Trophoblast cell (in vitro differentiated cells and primary cell): ENCODE measurements at regions not wholly inside any gene's neighbourhood (a gene's known extent, or its start where the extent isn't known, plus 50 kb on each side); places are given as distances from the start of the nearest gene placed in this dataset.

Experiments
- DNase-seq, 2 donors: peaks; one replicate each; pipeline ENCODE4 v3.0.0-alpha.2; 2016
- H2AFZ ChIP-seq: 2 replicates; pipeline ENCODE4 v1.6.1; 2013; ENCODE audit warnings: low read length, moderate library complexity, mild to moderate bottlenecking; ENCODE audit not compliant: insufficient read depth, poor library complexity
- H2AK5ac ChIP-seq: 2 replicates; pipeline ENCODE4 v1.6.1; 2013; ENCODE audit warnings: mild to moderate bottlenecking, low read length
- H2BK120ac ChIP-seq: 2 replicates; pipeline ENCODE4 v1.6.1; 2013; ENCODE audit warnings: low read length, mild to moderate bottlenecking, moderate library complexity; ENCODE audit not compliant: insufficient read depth, poor library complexity
- H2BK12ac ChIP-seq: 2 replicates; pipeline ENCODE4 v1.6.1; 2013; ENCODE audit warnings: mild to moderate bottlenecking, low read length, moderate library complexity
- H2BK5ac ChIP-seq: 2 replicates; pipeline ENCODE4 v1.6.1; 2013; ENCODE audit warnings: low read length, low read depth, moderate library complexity, mild to moderate bottlenecking; ENCODE audit not compliant: poor library complexity
- H3K14ac ChIP-seq: 2 replicates; pipeline ENCODE4 v1.6.1; 2013; ENCODE audit warnings: mild to moderate bottlenecking, low read length
- H3K18ac ChIP-seq: 2 replicates; pipeline ENCODE4 v1.6.1; 2013; ENCODE audit warnings: mild to moderate bottlenecking, low read length
- H3K23ac ChIP-seq: 2 replicates; pipeline ENCODE4 v1.6.1; 2013; ENCODE audit warnings: low read length
- H3K27ac ChIP-seq: 2 replicates; pipeline ENCODE4 v1.5.1; 2013; ENCODE audit warnings: low read depth, mild to moderate bottlenecking, inconsistent platforms, low read length, moderate library complexity
- H3K27me3 ChIP-seq: 2 replicates; pipeline ENCODE4 v1.6.1; 2013; ENCODE audit warnings: inconsistent platforms, mild to moderate bottlenecking, low read length, moderate library complexity; ENCODE audit not compliant: insufficient read depth
- H3K36me3 ChIP-seq, 2 experiments: 1 replicate in 1 of 2; 2 replicates in 1 of 2; pipeline ENCODE4 v1.6.1; 2013; ENCODE audit warnings: low read length in 2 of 2, mild to moderate bottlenecking in 2 of 2, moderate library complexity in 1 of 2; ENCODE audit not compliant: insufficient read depth in 2 of 2, control insufficient read depth in 1 of 2
- H3K4ac ChIP-seq: 2 replicates; pipeline ENCODE4 v1.6.1; 2013; ENCODE audit warnings: low read depth, mild to moderate bottlenecking, low read length, moderate library complexity
- H3K4me1 ChIP-seq, 2 experiments: 1 replicate in 1 of 2; 2 replicates in 1 of 2; pipeline ENCODE4 v1.6.1; 2013; ENCODE audit warnings: low read length in 2 of 2, mild to moderate bottlenecking in 2 of 2, moderate library complexity in 1 of 2; ENCODE audit not compliant: insufficient read depth in 2 of 2, control insufficient read depth in 1 of 2
- H3K4me2 ChIP-seq: 2 replicates; pipeline ENCODE4 v1.6.1; 2013; ENCODE audit warnings: inconsistent platforms, mild to moderate bottlenecking, low read length, moderate library complexity
- H3K4me3 ChIP-seq: 2 replicates; pipeline ENCODE4 v1.5.1; 2013; ENCODE audit warnings: mild to moderate bottlenecking, low read depth, low read length, inconsistent platforms
- H3K79me1 ChIP-seq: one replicate; pipeline ENCODE4 v1.6.1; 2013; ENCODE audit warnings: low read length
- H3K79me2 ChIP-seq: 2 replicates; pipeline ENCODE4 v1.6.1; 2013; ENCODE audit warnings: low read length, mild to moderate bottlenecking; ENCODE audit not compliant: control insufficient read depth, insufficient read depth, poor library complexity
- H3K9ac ChIP-seq: 2 replicates; pipeline ENCODE4 v1.6.1; 2013; ENCODE audit warnings: mild to moderate bottlenecking, low read length
- H3K9me3 ChIP-seq: 2 replicates; pipeline ENCODE4 v1.6.1; 2013; ENCODE audit warnings: low read depth, mild to moderate bottlenecking, control low read depth, inconsistent platforms, low read length; ENCODE audit not compliant: insufficient read depth
- H4K12ac ChIP-seq: 2 replicates; pipeline ENCODE4 v1.6.1; 2013; ENCODE audit warnings: low read depth, mild to moderate bottlenecking, low read length, moderate library complexity
- H4K8ac ChIP-seq: 2 replicates; pipeline ENCODE4 v1.6.1; 2013; ENCODE audit warnings: low read depth, mild to moderate bottlenecking, low read length, moderate library complexity
- H4K91ac ChIP-seq: one replicate; pipeline ENCODE4 v1.6.1; 2013; ENCODE audit warnings: low read depth, mild to moderate bottlenecking, low read length, moderate library complexity
- WGBS: extraction: QIAGEN DNeasy Blood & Tissue Kit; methylation state at CpG from one replicate; pipeline ENCODE4 v1.1.7; 2013; ENCODE audit warnings: missing lambda C conversion rate; ENCODE audit not compliant: insufficient read length, insufficient coverage; ENCODE audit errors: extremely low coverage; 5-methylcytosine and 5-hydroxymethylcytosine counted together

DNA sequence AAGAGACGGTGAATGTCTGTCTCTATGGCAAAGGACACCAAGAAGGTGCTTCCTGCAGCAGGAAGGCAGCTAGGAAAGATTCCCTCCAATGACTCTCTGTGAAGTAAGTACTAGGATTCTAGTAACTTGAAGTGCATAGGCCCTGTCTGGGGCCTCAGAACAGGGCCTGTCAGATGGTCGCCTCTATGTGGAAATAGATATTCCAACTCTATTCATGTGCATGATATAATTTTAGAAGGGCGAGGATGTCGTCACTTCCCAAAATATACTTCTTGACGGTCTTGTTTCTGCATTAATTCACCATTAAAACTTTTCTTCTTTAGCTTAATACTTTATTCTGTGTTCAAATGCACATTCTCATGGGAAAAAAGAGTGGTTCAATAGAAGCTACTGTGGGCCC lies 167.0 kb downstream of the TLE3 start:
- Histone ChIP-seq H4K8ac (no peak overlapping the region), H2BK5ac (no peak overlapping the region), H3K27me3 (no peaks in the 10 kb centered on the region), H3K79me2 (no peaks in the 10 kb centered on the region), H3K14ac (no peak overlapping the region), H2BK120ac (no peak overlapping the region), H3K4me1 (peaks cover 5 to 8% of the 10 kb centered on the region in 2 experiments), H2AK5ac (no peak overlapping the region), H3K9ac (no peak overlapping the region), H4K12ac (no peak overlapping the region), H3K23ac (no peak overlapping the region), H3K4me2 (no peak overlapping the region), H3K18ac (no peak overlapping the region), H3K36me3 (no peaks in the 10 kb centered on the region), H2AFZ (no peak overlapping the region), H3K4ac (no peak overlapping the region), H3K9me3 (peaks cover 10% of the 10 kb centered on the region), H3K79me1 (no peaks in the 10 kb centered on the region), H2BK12ac (no peak overlapping the region), H3K4me3 (no peak overlapping the region), H4K91ac (no peak overlapping the region), H3K27ac (no peak overlapping the region)
- no peak for DNase-seq
- no CpG with 5 or more reads among the region's 5 CpGs for WGBS

DNA sequence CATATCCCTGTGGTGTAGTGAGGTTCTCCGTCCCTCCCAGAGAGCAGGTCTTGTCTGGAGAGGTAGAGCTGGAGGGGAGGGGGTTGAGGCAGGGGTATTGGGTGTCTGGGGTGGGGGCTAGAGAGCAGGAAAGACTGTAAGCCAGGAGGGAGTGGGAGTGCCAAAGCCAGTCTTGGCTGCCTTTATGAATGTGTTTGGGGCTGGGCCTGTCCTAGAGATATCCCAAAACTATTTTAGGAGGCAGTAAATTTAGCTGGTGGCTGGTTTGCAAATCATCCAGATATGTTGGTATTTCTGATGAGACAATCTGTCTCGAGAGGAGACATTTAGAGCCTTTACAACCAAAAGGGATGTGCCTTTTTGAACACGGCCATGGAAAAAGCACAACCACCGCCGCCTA lies 166.6 kb downstream of the TLE3 start:
- no peak overlapping the region for H3K27ac ChIP-seq
- H2AK5ac ChIP-seq, result no peak overlapping the region
- no peak overlapping the region for H3K18ac ChIP-seq
- WGBS, result no CpG with 5 or more reads among the region's 5 CpGs
- peaks cover 5 to 6% of the 10 kb centered on the region in 2 experiments for H3K4me1 ChIP-seq
- no peak for DNase-seq
- no peaks in the 10 kb centered on the region for H3K79me2 ChIP-seq
- no peak overlapping the region for H3K4me3 ChIP-seq
- H3K27me3 ChIP-seq, result no peaks in the 10 kb centered on the region
- no peak overlapping the region for H2BK12ac ChIP-seq
- H3K4me2 ChIP-seq, result no peak overlapping the region
- no peak overlapping the region for H4K12ac ChIP-seq
- H3K9me3 ChIP-seq, result peaks cover 10% of the 10 kb centered on the region
- H3K36me3 ChIP-seq, result no peaks in the 10 kb centered on the region
- H2BK5ac ChIP-seq, result no peak overlapping the region
- H2AFZ ChIP-seq, result no peak overlapping the region
- H2BK120ac ChIP-seq, result no peak overlapping the region
- H4K91ac ChIP-seq, result no peak overlapping the region
- no peak overlapping the region for H3K9ac ChIP-seq
- no peaks in the 10 kb centered on the region for H3K79me1 ChIP-seq
- no peak overlapping the region for H3K4ac ChIP-seq
- no peak overlapping the region for H4K8ac ChIP-seq
- H3K14ac ChIP-seq, result no peak overlapping the region
- H3K23ac ChIP-seq, result no peak overlapping the region

DNA sequence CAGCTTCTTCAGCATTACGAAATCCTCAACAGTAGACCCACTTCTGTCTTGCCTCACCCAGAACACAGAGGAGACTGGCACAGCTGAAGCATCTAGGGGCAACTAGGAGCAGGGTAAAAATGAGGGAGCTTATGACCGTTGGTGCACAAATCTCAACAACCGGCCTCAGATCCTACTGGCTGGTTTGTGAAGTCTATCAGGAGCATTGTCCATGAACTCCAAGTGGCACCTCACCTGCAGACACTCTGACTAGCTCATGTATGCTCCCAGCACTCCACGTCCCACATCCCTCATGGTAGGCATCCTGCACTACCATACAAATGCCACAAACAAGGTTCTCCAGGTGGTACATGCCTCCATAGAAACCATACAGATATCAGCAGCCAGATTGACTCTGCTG lies 163.1 kb downstream of the TLE3 start:
- Histone ChIP-seq H3K27ac (no peak overlapping the region), H2BK5ac (no peak overlapping the region), H2AFZ (no peak overlapping the region), H3K9ac (no peak overlapping the region), H4K91ac (no peak overlapping the region), H4K8ac (no peak overlapping the region), H3K36me3 (no peaks in the 10 kb centered on the region), H3K79me1 (no peaks in the 10 kb centered on the region), H2AK5ac (no peak overlapping the region), H3K14ac (no peak overlapping the region), H3K4me2 (no peak overlapping the region), H3K4ac (no peak overlapping the region), H3K9me3 (peaks cover 5% of the 10 kb centered on the region), H3K4me3 (no peak overlapping the region), H3K23ac (no peak overlapping the region), H2BK120ac (no peak overlapping the region), H3K4me1 (no peaks in the 10 kb centered on the region), H2BK12ac (no peak overlapping the region), H3K18ac (no peak overlapping the region), H3K27me3 (no peaks in the 10 kb centered on the region), H4K12ac (no peak overlapping the region), H3K79me2 (no peaks in the 10 kb centered on the region)
- WGBS, result no CpG with 5 or more reads among the region's 4 CpGs
- no peak for DNase-seq

DNA sequence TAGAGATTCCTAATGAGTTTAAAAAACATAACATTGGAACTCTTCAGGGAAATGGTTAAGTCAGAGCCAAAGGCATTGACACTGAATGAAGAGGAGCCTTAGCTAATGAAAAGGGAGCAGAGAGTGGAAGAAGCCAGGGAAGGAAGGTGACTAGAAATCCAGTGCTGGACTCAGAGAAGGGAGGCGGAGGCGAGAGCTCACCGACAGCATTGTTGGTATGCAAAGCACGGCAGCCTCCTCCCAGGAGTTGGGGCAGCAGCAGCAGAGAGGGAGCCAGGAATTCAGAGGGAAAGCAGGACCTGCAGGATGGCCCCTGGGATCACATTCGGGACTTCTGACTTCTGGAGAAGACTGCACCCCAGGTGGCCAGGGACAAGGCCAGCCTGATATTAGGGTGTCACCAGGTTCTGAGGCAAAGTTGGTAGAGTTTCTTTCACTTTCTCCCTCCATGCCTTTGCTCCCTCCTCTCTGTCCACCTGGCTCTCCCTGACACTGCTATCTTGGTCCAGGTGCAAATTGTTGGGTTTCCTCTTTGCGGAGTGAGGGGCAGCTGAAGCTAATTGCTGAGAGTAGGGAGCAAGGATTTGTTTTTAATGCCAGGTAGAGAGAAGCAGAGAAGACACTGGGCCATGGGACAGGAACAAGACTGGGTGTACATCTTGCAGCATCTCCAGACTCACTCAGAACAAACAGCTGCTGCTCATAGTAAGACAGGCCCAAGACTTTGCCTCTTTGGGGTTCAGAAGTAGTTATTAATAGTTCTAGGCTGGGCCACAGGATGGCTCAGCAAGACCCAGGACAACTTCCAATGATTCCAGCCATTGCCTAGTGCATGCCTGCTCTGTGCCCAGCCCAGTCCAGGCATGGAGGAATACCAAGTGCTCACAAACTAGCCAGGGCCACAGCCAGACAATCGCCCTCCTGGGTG lies 157.9 kb downstream of the TLE3 start:
- H3K79me1 ChIP-seq, result no peaks in the 10 kb centered on the region
- no peaks in the 10 kb centered on the region for H3K79me2 ChIP-seq
- H2AK5ac ChIP-seq, result no peak overlapping the region
- H2AFZ ChIP-seq, result no peak overlapping the region
- no CpG with 5 or more reads among the region's 7 CpGs for WGBS
- no peak overlapping the region for H3K27ac ChIP-seq
- no peak overlapping the region for H3K18ac ChIP-seq
- no peak overlapping the region for H3K4me2 ChIP-seq
- peak; percentile 16 to 46 for DNase-seq
- H4K91ac ChIP-seq, result no peak overlapping the region
- no peak overlapping the region for H2BK120ac ChIP-seq
- peaks cover under 1% of the 10 kb centered on the region for H3K9me3 ChIP-seq
- H3K14ac ChIP-seq, result no peak overlapping the region
- H3K27me3 ChIP-seq, result no peaks in the 10 kb centered on the region
- H3K4ac ChIP-seq, result no peak overlapping the region
- no peak overlapping the region for H3K23ac ChIP-seq
- no peak overlapping the region for H3K9ac ChIP-seq
- H2BK12ac ChIP-seq, result no peak overlapping the region
- H4K12ac ChIP-seq, result no peak overlapping the region
- no peak overlapping the region for H2BK5ac ChIP-seq
- H4K8ac ChIP-seq, result no peak overlapping the region
- H3K36me3 ChIP-seq, result no peaks in the 10 kb centered on the region
- H3K4me1 ChIP-seq, result peaks cover 3 to 5% of the 10 kb centered on the region in 2 experiments
- H3K4me3 ChIP-seq, result no peak overlapping the region
